Endothelial cell of umbilical vein (primary cell): ENCODE measurements at regions not wholly inside any gene's neighbourhood (a gene's known extent, or its start where the extent isn't known, plus 50 kb on each side); places are given as distances from the start of the nearest gene placed in this dataset.

ENCODE experiments used
- BruUV-seq: library from RNA; stranded (reverse); fragments of 400-500 nt; replicated peaks from 2 replicates; lab custom pipeline; 2021; lab: Mats Ljungman, UMichigan
- CTCF ChIA-PET: fragments of 300-600, 350-600 bp; sonication (Branson Sonifier 250); formaldehyde crosslinking; loops from one replicate; lab custom pipeline; 2021; ENCODE audit warnings: antibody characterized with exemption, inconsistent platforms; lab: Charles Lee
- POLR2A ChIA-PET: fragments of 300-600, 350-600 bp; sonication (Branson Sonifier 250); formaldehyde crosslinking; loops from one replicate; lab custom pipeline; 2021; ENCODE audit warnings: antibody characterized with exemption, inconsistent platforms; lab: Charles Lee
- DNase-seq: peaks from one replicate; pipeline ENCODE4 v3.0.0-alpha.2; 2011; ENCODE audit warnings: low read depth, low spot score
- FAIRE-seq: peaks from 2 replicates; lab custom pipeline; 2011; peaks lifted over from hg19 to GRCh38; lab: Jason Lieb, UNC
- H2AFZ ChIP-seq: 2 replicates; pipeline ENCODE4 v1.6.0; 2012; ENCODE audit warnings: low read depth, low read length, control low read depth, inconsistent platforms
- H3K27ac ChIP-seq: 2 replicates; pipeline ENCODE4 v1.5.1; 2011; ENCODE audit warnings: low read depth, mild to moderate bottlenecking, control low read depth, low read length, moderate library complexity; ENCODE audit not compliant: insufficient read depth
- H3K27me3 ChIP-seq, 2 experiments: 2 replicates each; pipeline versions ENCODE4 v1.6.0 to v1.6.1; 2011; ENCODE audit warnings: low read length in 2 of 2, mixed read lengths in 1 of 2; ENCODE audit not compliant: control insufficient read depth in 2 of 2, insufficient read depth in 2 of 2
- H3K36me3 ChIP-seq, 2 experiments: 2 replicates in 1 of 2; 3 replicates in 1 of 2; pipeline ENCODE4 v1.5.1; 2011; ENCODE audit warnings: low read length in 2 of 2, mild to moderate bottlenecking in 1 of 2, moderate library complexity in 1 of 2; ENCODE audit not compliant: control insufficient read depth in 2 of 2, insufficient read depth in 2 of 2; ENCODE audit errors: extremely low read depth in 1 of 2
- H3K4me1 ChIP-seq: 3 replicates; pipeline ENCODE4 v1.5.1; 2011; ENCODE audit warnings: mild to moderate bottlenecking, low read length; ENCODE audit not compliant: control insufficient read depth, insufficient read depth; ENCODE audit errors: extremely low read depth
- H3K4me2 ChIP-seq: 2 replicates; pipeline ENCODE4 v1.6.1; 2011; ENCODE audit warnings: low read length, control low read depth, mixed read lengths; ENCODE audit not compliant: insufficient read depth
- H3K4me3 ChIP-seq, 3 experiments: fragments of 200-600 bp in 1 of 3; sonication (generic), shearing (Covaris generic) in 1 of 3; replicated peaks in 1 of 3; 2 replicates each; pipeline ENCODE4 v1.5.1; 2011 to 2016; ENCODE audit warnings: control low read depth in 3 of 3, low read length in 3 of 3, mild to moderate bottlenecking in 2 of 3, inconsistent platforms in 1 of 3, low read depth in 1 of 3, moderate library complexity in 1 of 3; ENCODE audit not compliant: insufficient read depth in 1 of 3
- H3K79me2 ChIP-seq: 2 replicates; pipeline ENCODE4 v1.6.0; 2012; ENCODE audit warnings: low read length, inconsistent platforms; ENCODE audit not compliant: control insufficient read depth, insufficient read depth
- H3K9ac ChIP-seq: replicated peaks from 2 replicates; pipeline ENCODE3; 2011; ENCODE audit warnings: low read length, control low read depth; ENCODE audit not compliant: insufficient read depth; ENCODE audit errors: extremely low read depth
- H3K9me1 ChIP-seq: replicated peaks from 3 replicates; pipeline ENCODE4 v1.6.0; 2011; ENCODE audit warnings: mild to moderate bottlenecking, low read length; ENCODE audit not compliant: control insufficient read depth, insufficient read depth; ENCODE audit errors: extremely low read depth
- H3K9me3 ChIP-seq: replicated peaks from 2 replicates; pipeline ENCODE4 v1.5.1; 2012; ENCODE audit warnings: low read length, inconsistent platforms; ENCODE audit not compliant: control insufficient read depth, insufficient read depth
- H4K20me1 ChIP-seq: replicated peaks from 2 replicates; pipeline ENCODE3; 2011; ENCODE audit warnings: mild to moderate bottlenecking, low read length; ENCODE audit not compliant: control insufficient read depth, insufficient read depth; ENCODE audit errors: extremely low read depth
- EZH2 ChIP-seq: IDR thresholded peaks from 2 replicates; pipeline ENCODE4 v1.6.1; 2012; ENCODE audit warnings: borderline replicate concordance, low read depth, mild to moderate bottlenecking, moderate library complexity, low read length, inconsistent platforms; ENCODE audit not compliant: severe bottlenecking
- FOS ChIP-seq: IDR thresholded peaks from 2 replicates; pipeline ENCODE4 v1.6.1; 2011; ENCODE audit warnings: mild to moderate bottlenecking, low read length, moderate library complexity, borderline replicate concordance; ENCODE audit not compliant: insufficient read depth
- GATA2 ChIP-seq: IDR thresholded peaks from 2 replicates; pipeline ENCODE4 v1.7.0; 2011; ENCODE audit warnings: low read depth, mild to moderate bottlenecking, moderate library complexity, mixed read lengths, low read length; ENCODE audit not compliant: insufficient read length, insufficient read depth
- JUN ChIP-seq: IDR thresholded peaks from 2 replicates; pipeline ENCODE4 v1.6.1; 2011; ENCODE audit warnings: borderline replicate concordance, low read depth; ENCODE audit not compliant: insufficient read length, insufficient read depth
- MYC ChIP-seq: IDR thresholded peaks from one replicate; pipeline ENCODE4 v1.6.1; 2011; ENCODE audit warnings: mild to moderate bottlenecking, low read depth, low read length
- POLR2A ChIP-seq: IDR thresholded peaks from 2 replicates; pipeline ENCODE4 v1.6.1; 2012; ENCODE audit warnings: low read depth, mild to moderate bottlenecking, control low read depth, low read length
- POLR2AphosphoS5 ChIP-seq: IDR thresholded peaks from 2 replicates; pipeline ENCODE4 v1.6.1; 2012; ENCODE audit warnings: low read depth, mild to moderate bottlenecking, control low read depth, low read length, moderate library complexity; ENCODE audit not compliant: insufficient read depth
- dilution Hi-C: fragments of 300-500 bp; cut with MboI; formaldehyde crosslinking; loops from one replicate; pipeline ENCODE4 v1.15.0; 2019; ENCODE audit warnings: low sequenced_read_pairs; ENCODE audit not compliant: extremely low pct_ligation_motif_present
- intact Hi-C: fragments of 100-400 bp; cut with micrococcal nuclease; formaldehyde crosslinking; loops from one replicate; pipeline ENCODE4 v1.10.0; 2022
- TF ChIP-seq, protein P1 (sequence below), 2 donors: IDR thresholded peaks; 1 replicate in 1 of 2; 2 replicates in 1 of 2; pipeline ENCODE4 v1.5.1; 2011; ENCODE audit warnings: low read length in 2 of 2, mild to moderate bottlenecking in 2 of 2, moderate library complexity in 2 of 2, control low read depth in 1 of 2, inconsistent platforms in 1 of 2, low read depth in 1 of 2; ENCODE audit not compliant: insufficient read depth in 1 of 2; ENCODE audit errors: extremely low read depth in 1 of 2
- TF ChIP-seq, protein P2 (sequence below): IDR thresholded peaks from 2 replicates; pipeline ENCODE4 v1.6.1; 2011; ENCODE audit not compliant: insufficient read depth, insufficient read length

DNA sequence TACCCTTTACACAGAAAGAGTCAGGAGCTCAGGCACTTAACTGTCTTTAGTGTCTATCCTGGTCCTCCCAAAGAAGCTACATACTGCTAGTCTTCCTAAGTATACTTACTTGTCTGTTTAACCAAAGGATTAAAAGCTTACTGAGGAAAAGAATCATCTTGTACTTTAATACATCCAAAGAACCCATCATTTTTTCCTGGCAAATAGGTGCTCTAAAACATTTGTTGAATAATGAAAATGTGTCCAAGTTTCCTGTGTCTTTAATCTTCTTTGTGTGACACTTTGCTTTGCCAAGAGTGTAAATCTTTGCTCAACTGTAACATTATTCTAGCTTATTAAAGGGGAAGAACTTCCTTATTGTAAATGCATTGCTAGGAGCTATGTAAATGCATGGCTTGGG, 519.2 kb downstream of the OTOL1 start:
- CTCF ChIA-PET: interaction anchor here (0.6 kb wide), 1 partner anchor 71 kb away, joined by 3 read pairs; no protein-coding TSS in a partner anchor
- dilution Hi-C loops (no loop called here), intact Hi-C loops (no loop called here)
- FAIRE-seq (no peak), DNase-seq (no peak)
- Histone ChIP-seq H2AFZ (no peak overlapping the region), H3K9me1 (no peaks in the 10 kb centered on the region), H3K9ac (no peak overlapping the region), H3K79me2 (no peaks in the 10 kb centered on the region), H4K20me1 (no peaks in the 10 kb centered on the region), H3K27ac (no peak overlapping the region), H3K4me3 (no peak overlapping the region), H3K4me2 (no peak overlapping the region), H3K36me3 (no peaks in the 10 kb centered on the region), H3K27me3 (no peaks in the 10 kb centered on the region), H3K9me3 (no peaks in the 10 kb centered on the region), H3K4me1 (no peaks in the 10 kb centered on the region)
- TF ChIP-seq, protein P1, sequence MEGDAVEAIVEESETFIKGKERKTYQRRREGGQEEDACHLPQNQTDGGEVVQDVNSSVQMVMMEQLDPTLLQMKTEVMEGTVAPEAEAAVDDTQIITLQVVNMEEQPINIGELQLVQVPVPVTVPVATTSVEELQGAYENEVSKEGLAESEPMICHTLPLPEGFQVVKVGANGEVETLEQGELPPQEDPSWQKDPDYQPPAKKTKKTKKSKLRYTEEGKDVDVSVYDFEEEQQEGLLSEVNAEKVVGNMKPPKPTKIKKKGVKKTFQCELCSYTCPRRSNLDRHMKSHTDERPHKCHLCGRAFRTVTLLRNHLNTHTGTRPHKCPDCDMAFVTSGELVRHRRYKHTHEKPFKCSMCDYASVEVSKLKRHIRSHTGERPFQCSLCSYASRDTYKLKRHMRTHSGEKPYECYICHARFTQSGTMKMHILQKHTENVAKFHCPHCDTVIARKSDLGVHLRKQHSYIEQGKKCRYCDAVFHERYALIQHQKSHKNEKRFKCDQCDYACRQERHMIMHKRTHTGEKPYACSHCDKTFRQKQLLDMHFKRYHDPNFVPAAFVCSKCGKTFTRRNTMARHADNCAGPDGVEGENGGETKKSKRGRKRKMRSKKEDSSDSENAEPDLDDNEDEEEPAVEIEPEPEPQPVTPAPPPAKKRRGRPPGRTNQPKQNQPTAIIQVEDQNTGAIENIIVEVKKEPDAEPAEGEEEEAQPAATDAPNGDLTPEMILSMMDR (IDR thresholded peaks at IDR 0.05; ENCODE audit: extremely low read depth in 1 of 2, insufficient read depth in 1 of 2, low read depth in 1 of 2, low read length in 2 of 2): no peak
- no peak for TF ChIP-seq EZH2
- no peak for TF ChIP-seq JUN
- no peak for TF ChIP-seq POLR2A
- TF ChIP-seq GATA2: no peak
- TF ChIP-seq, protein P2, sequence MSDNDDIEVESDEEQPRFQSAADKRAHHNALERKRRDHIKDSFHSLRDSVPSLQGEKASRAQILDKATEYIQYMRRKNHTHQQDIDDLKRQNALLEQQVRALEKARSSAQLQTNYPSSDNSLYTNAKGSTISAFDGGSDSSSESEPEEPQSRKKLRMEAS: no peak
- TF ChIP-seq POLR2AphosphoS5: no peak
- TF ChIP-seq MYC: no peak
- TF ChIP-seq FOS: no peak
- no TSS peak for BruUV-seq
- POLR2A ChIA-PET: no interaction called here
